Keratinocyte (primary cell): ENCODE measurements at regions not wholly inside any gene's neighbourhood (a gene's known extent, or its start where the extent isn't known, plus 50 kb on each side); places are given as distances from the start of the nearest gene placed in this dataset.

Experiments
- DNase-seq: peaks from one replicate; pipeline ENCODE4 v3.0.0-alpha.2; 2011; ENCODE audit warnings: low read depth, missing footprints, low spot score
- FAIRE-seq: peaks from 2 replicates; lab custom pipeline; 2011; peaks lifted over from hg19 to GRCh38; lab: Jason Lieb, UNC
- H2AFZ ChIP-seq: 2 replicates; pipeline ENCODE4 v1.6.0; 2012; ENCODE audit warnings: low read length, control low read depth, inconsistent platforms; ENCODE audit not compliant: control insufficient read depth
- H3K27ac ChIP-seq: 2 replicates; pipeline ENCODE4 v1.5.1; 2011; ENCODE audit warnings: low read length; ENCODE audit not compliant: control insufficient read depth, insufficient read depth
- H3K27me3 ChIP-seq: 3 replicates; pipeline ENCODE4 v1.6.0; 2011; ENCODE audit warnings: low read length; ENCODE audit not compliant: control insufficient read depth, insufficient read depth; ENCODE audit errors: extremely low read depth
- H3K36me3 ChIP-seq, 2 experiments: 2 replicates in 1 of 2; 3 replicates in 1 of 2; pipeline ENCODE4 v1.5.1; 2011; ENCODE audit warnings: low read length in 2 of 2, mild to moderate bottlenecking in 1 of 2; ENCODE audit not compliant: control insufficient read depth in 2 of 2, insufficient read depth in 2 of 2; ENCODE audit errors: extremely low read depth in 1 of 2
- H3K4me1 ChIP-seq: 3 replicates; pipeline ENCODE4 v1.5.1; 2011; ENCODE audit warnings: low read length; ENCODE audit not compliant: control insufficient read depth, insufficient read depth; ENCODE audit errors: extremely low read depth
- H3K4me2 ChIP-seq: 3 replicates; pipeline ENCODE4 v1.6.0; 2011; ENCODE audit warnings: low read depth, low read length; ENCODE audit not compliant: control insufficient read depth, insufficient read depth; ENCODE audit errors: extremely low read depth
- H3K4me3 ChIP-seq, 3 experiments: fragments of 200-600 bp in 1 of 3; sonication (generic) in 1 of 3; 2 replicates in 2 of 3; 3 replicates in 1 of 3; pipeline ENCODE4 v1.5.1; 2011 to 2016; ENCODE audit warnings: low read length in 3 of 3, mild to moderate bottlenecking in 3 of 3, control low read depth in 2 of 3, inconsistent platforms in 1 of 3, low read depth in 1 of 3, mixed read lengths in 1 of 3, mixed run types in 1 of 3, moderate library complexity in 1 of 3; ENCODE audit not compliant: control insufficient read depth in 2 of 3, insufficient read depth in 2 of 3; ENCODE audit errors: extremely low read depth in 1 of 3
- H3K79me2 ChIP-seq: 2 replicates; pipeline ENCODE4 v1.6.0; 2012; ENCODE audit warnings: low read length; ENCODE audit not compliant: control insufficient read depth, insufficient read depth
- H3K9ac ChIP-seq: 3 replicates; pipeline ENCODE4 v1.6.0; 2011; ENCODE audit warnings: low read length; ENCODE audit not compliant: control insufficient read depth, insufficient read depth; ENCODE audit errors: extremely low read depth
- H3K9me1 ChIP-seq: 3 replicates; pipeline ENCODE4 v1.6.0; 2011; ENCODE audit warnings: low read length; ENCODE audit not compliant: control insufficient read depth, insufficient read depth; ENCODE audit errors: extremely low read depth
- H3K9me3 ChIP-seq: 2 replicates; pipeline ENCODE4 v1.5.1; 2012; ENCODE audit warnings: low read depth, low read length; ENCODE audit not compliant: control insufficient read depth
- H4K20me1 ChIP-seq: 3 replicates; pipeline ENCODE4 v1.6.0; 2011; ENCODE audit warnings: low read length; ENCODE audit not compliant: control insufficient read depth, insufficient read depth; ENCODE audit errors: extremely low read depth
- CTCF ChIP-seq, 3 experiments: IDR thresholded peaks in 1 of 3; conservative IDR thresholded peaks in 1 of 3; optimal IDR thresholded peaks in 1 of 3; 2 replicates in 2 of 3; 3 replicates in 1 of 3; pipeline versions ENCODE3 to v1.5.1; 2011; ENCODE audit warnings: low read length in 3 of 3, mild to moderate bottlenecking in 3 of 3, moderate library complexity in 2 of 3, control low read depth in 1 of 3, inconsistent platforms in 1 of 3; ENCODE audit not compliant: insufficient read depth in 2 of 3; ENCODE audit errors: extremely low read depth in 1 of 3
- EZH2 ChIP-seq: IDR thresholded peaks from one replicate; pipeline ENCODE4 v1.6.1; 2012; ENCODE audit warnings: inconsistent platforms, mild to moderate bottlenecking, low read length, moderate library complexity
- dilution Hi-C: fragments of 300-500 bp; cut with MboI; formaldehyde crosslinking; loops from one replicate; pipeline ENCODE4 v1.7.0; 2020; ENCODE audit warnings: low sequenced_read_pairs; ENCODE audit not compliant: extremely low pct_ligation_motif_present

- Histone ChIP-seq H3K79me2 (no peaks in the 10 kb centered on the region), H2AFZ (no peak overlapping the region), H3K4me3 (no peak overlapping the region), H3K27me3 (no peaks in the 10 kb centered on the region), H3K9me1 (no peaks in the 10 kb centered on the region), H3K36me3 (no peaks in the 10 kb centered on the region), H3K27ac (no peak overlapping the region), H4K20me1 (no peaks in the 10 kb centered on the region), H3K4me1 (no peaks in the 10 kb centered on the region), H3K9me3 (no peaks in the 10 kb centered on the region), H3K4me2 (no peak overlapping the region), H3K9ac (no peak overlapping the region)
- dilution Hi-C loops, result no loop called here
- no peak for FAIRE-seq
- DNase-seq, result no peak
- TF ChIP-seq EZH2 (no peak), CTCF (optimal IDR thresholded peaks at IDR 0.05 in 1 of 3, IDR thresholded peaks at IDR 0.05 in 1 of 3, conservative IDR thresholded peaks at IDR 0.05 in 1 of 3; ENCODE audit: extremely low read depth in 1 of 3, insufficient read depth in 2 of 3, low read length in 3 of 3) (no peak)
Measured at GRCh38 chr18:39702888-39703287, 2137.3 kb upstream of the CELF4 start.

- Histone ChIP-seq H4K20me1 (no peaks in the 10 kb centered on the region), H3K9ac (no peak overlapping the region), H3K9me3 (no peaks in the 10 kb centered on the region), H3K4me3 (no peak overlapping the region), H3K27me3 (no peaks in the 10 kb centered on the region), H3K79me2 (no peaks in the 10 kb centered on the region), H3K27ac (no peak overlapping the region), H3K9me1 (no peaks in the 10 kb centered on the region), H2AFZ (no peak overlapping the region), H3K4me2 (no peak overlapping the region), H3K4me1 (no peaks in the 10 kb centered on the region), H3K36me3 (no peaks in the 10 kb centered on the region)
- dilution Hi-C loops, result no loop called here
- no peak for DNase-seq
- no peak for FAIRE-seq
- TF ChIP-seq CTCF (optimal IDR thresholded peaks at IDR 0.05 in 1 of 3, IDR thresholded peaks at IDR 0.05 in 1 of 3, conservative IDR thresholded peaks at IDR 0.05 in 1 of 3; ENCODE audit: extremely low read depth in 1 of 3, insufficient read depth in 2 of 3, low read length in 3 of 3), result no peak
- no peak for TF ChIP-seq EZH2
Measured at GRCh38 chr18:39701839-39702238, 2136.2 kb upstream of the CELF4 start.
